ENCODE measurements at regions not wholly inside any gene's neighbourhood (a gene's known extent, or its start where the extent isn't known, plus 50 kb on each side); places are given as distances from the start of the nearest gene placed in this dataset.

- Histone ChIP-seq H3K9me3 (replicated peaks; ENCODE audit: control insufficient read depth, insufficient read depth, low read depth, low read length) (no peaks in the 10 kb centered on the region), H3K9ac (ENCODE audit: insufficient read depth in 1 of 2, low read depth in 2 of 2, low read length in 2 of 2) (no peak overlapping the region), H3K4me1 (replicated peaks in 1 of 2; ENCODE audit: control insufficient read depth in 2 of 2, insufficient read depth in 2 of 2, low read length in 2 of 2) (peaks cover 17 to 18% of the 10 kb centered on the region in 2 experiments), H3K27ac (ENCODE audit: extremely low read depth, low read depth, low read length) (no peak overlapping the region), H3K27me3 (ENCODE audit: control insufficient read depth in 2 of 2, insufficient read depth in 2 of 2, low read length in 2 of 2) (peaks cover 0 to 41% of the 10 kb centered on the region in 2 experiments; a peak in 3 of 5 replicates), H2AFZ (ENCODE audit: low read depth, low read length) (no peak overlapping the region), H3K36me3 (ENCODE audit: control insufficient read depth, insufficient read depth, low read length) (no peaks in the 10 kb centered on the region), H4K20me1 (replicated peaks; ENCODE audit: control insufficient read depth, insufficient read depth, low read length) (no peaks in the 10 kb centered on the region), H3K4me3 (no peak overlapping the region), H3K4me2 (ENCODE audit: insufficient read depth, low read length) (no peak overlapping the region), H3K79me2 (ENCODE audit: control insufficient read depth, insufficient read depth, low read length) (no peaks in the 10 kb centered on the region), H3K9me1 (ENCODE audit: control insufficient read depth, insufficient read depth, low read length) (no peaks in the 10 kb centered on the region)
- in situ Hi-C loops (cut with MboI) (no loop called here), intact Hi-C loops (cut with micrococcal nuclease) (no loop called here)
- BruUV-seq (replicated peaks), result no TSS peak
- ATAC-seq, result no peak
- FAIRE-seq, result no peak
- CTCF ChIA-PET (ENCODE audit: low intra/inter-chr PET ratio), result no interaction called here
- no peak for DNase-seq (ENCODE audit: extremely low read depth in 1 of 4, low spot score in 3 of 4)
- POLR2A ChIA-PET, result interaction anchor here (0.6 kb wide), 1 partner anchor 304 kb away, joined by 3 read pairs; no protein-coding TSS in a partner anchor
- 23% methylated on average over 11 of the region's 11 CpGs for WGBS (ENCODE audit: insufficient coverage, low coverage, missing lambda C conversion rate)
- TF ChIP-seq, protein P1, sequence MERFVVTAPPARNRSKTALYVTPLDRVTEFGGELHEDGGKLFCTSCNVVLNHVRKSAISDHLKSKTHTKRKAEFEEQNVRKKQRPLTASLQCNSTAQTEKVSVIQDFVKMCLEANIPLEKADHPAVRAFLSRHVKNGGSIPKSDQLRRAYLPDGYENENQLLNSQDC (CRISPR knock-in tag; IDR thresholded peaks at IDR 0.05), result no peak
- no peak for TF ChIP-seq ZNF449 (CRISPR knock-in tag; IDR thresholded peaks at IDR 0.05)
Measured at GRCh38 chr2:20521682-20522189, 74.9 kb downstream of the RHOB start.
